Muscle of arm (tissue), 1 donor: ENCODE measurements at regions not wholly inside any gene's neighbourhood (a gene's known extent, or its start where the extent isn't known, plus 50 kb on each side); places are given as distances from the start of the nearest gene placed in this dataset.
"Not testable (repeated sequence)": the region's sequence is repeated elsewhere in the genome, so short reads cannot be mapped to it uniquely, and the experiment has no call there.

ENCODE experiments used
- DNase-seq: peaks from one replicate; pipeline ENCODE4 v3.0.0-alpha.2; 2013

- peak; percentile 7 for DNase-seq
These were observed 1297.2 kb upstream of the LRRTM3 start for GRCh38 chr10:65628493-65629139.

DNA sequence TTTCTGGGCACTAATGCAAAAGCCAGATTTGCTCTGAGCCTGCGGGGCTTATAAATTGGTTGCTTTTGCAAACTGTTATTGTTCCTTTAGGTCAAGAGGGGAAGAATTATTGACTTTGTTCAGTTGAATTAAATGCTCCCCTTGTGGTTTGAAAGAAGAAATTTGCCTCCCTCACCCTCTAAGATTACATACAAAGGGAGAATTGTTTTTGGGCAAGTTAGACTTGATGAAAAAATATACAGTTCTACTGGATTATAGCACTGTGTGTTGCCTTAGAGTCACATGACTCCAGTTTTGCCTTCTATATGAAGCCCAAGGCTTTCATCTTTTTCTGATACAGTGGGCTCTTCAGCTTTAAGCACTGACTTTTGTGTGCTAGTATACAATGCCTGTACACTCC is 1265.8 kb upstream of the LRRTM3 start:
- DNase-seq = no peak

DNA sequence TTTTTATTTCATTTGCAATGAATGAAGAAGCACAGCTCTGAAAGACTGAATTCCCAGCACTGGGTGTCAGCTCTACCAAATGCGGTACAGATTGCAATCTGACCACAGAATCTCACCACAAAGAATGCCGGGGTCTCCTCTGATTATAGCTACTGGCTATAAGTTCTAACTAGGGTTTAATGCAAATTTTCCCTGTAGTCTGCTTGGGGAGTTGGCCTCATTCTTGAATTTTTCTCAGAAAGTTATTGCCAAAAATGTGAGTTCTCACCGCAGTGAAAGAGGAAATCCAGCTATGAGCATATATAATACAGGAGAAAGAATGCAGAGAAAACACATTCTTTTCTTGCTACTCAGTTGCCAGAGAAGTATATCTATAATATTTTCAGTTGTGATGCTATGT is 1255.7 kb upstream of the LRRTM3 start:
- DNase-seq = peak; percentile 9

DNA sequence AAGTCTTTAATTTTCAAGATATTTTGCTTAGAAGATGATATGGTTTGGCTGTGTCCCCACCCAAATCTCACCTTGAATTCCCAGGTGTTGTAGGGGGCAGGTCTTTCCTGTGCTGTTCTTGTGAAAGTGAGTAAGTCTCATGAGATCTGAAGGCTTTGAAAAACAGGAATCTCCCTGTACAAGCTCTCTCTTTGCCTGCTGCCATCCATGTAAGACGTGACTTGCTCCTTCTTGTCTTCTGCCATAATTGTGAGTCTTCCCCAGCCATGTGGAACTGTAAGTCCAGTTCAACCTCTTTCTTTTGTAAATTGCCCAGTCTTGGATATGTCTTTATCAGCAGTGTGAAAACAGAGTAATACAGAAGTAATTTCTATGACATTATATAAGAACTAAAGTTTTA is 1255.2 kb upstream of the LRRTM3 start:
- DNase-seq = not testable (repeated sequence)

DNA sequence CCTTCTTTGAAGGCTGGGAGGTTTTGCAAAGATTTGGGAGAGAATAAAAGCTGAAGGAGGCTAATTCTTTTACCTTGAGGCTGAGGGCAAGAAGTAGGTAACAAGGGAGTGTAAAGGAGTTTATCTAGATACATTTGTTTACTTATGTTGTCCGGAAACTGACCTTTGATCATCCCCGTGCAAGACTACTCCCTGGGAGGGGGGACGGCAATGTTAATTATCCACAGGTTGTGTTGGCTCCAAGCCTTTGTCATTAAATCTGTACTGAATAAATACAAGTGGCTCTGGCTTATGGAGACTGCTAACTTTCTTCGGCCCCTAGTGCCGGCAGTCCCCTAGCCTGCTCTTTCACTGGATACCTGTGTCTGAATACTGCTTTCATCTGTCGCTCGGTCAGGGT is 1250.6 kb upstream of the LRRTM3 start:
- DNase-seq = no peak

DNA sequence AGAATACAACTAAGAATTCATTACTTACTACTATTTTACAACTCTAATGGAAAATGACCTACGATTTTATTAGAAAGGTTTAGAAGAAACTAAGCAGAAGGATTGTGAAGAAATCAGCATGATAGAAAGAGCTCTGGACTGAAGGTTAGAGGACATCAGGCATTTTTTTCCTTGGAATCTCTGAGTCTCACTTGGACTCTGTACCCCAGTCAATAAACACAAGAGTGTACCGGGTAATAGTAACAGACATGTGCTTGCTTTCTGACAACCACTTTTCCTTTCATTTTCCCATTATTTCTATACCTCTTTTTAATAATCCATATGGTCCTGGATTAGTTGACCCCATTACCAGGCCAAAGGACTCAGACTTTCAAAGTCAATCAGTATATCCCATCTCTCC is 1240.9 kb upstream of the LRRTM3 start:
- DNase-seq = no peak

DNA sequence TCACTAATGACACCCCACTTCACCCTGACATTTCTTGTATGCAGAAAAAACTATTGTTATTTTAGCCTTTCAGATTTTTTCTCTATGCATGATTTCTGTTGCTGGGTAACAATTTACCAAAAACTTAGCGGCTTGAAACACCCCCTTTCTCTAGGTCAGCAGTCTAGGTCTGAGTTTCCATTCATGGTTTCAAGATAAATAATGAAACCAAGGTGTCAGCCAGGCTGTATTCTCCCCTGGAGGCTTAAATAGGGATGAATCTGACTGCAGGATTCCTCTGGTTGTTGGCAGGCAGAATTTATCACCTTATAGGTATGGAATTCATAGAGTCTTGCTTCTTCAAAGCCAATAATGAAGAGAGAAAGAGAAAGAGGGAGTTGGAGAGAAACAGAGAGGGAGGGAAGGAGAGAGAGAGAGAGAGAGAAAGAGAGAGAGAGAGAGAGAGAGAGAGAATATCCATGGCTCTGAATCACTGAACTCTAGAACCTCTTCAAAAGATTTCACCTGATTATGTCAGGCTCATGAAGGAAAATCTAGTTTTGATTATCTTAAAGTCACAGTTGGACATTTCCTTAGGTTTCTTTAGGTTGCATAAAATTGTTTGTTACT is 1224.6 kb upstream of the LRRTM3 start:
- DNase-seq = no peak

DNA sequence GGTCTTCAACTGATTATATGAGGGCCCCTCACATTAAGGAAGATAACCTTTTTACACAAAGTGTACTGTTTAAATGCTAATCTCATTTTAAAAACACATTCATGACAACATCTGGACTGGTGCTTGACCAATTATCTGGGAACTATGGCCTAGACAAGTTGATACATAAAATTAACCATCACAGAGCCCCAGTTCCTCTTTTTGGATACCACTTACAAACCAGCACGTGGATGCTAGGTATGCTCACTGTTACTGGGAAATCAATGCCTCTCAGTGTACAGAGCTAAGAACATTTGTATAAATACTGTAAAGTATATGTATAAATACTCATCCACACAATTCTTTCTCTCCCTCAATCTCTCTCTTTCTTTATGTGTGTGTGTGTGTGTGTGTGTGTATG is 1217.8 kb upstream of the LRRTM3 start:
- DNase-seq = no peak

DNA sequence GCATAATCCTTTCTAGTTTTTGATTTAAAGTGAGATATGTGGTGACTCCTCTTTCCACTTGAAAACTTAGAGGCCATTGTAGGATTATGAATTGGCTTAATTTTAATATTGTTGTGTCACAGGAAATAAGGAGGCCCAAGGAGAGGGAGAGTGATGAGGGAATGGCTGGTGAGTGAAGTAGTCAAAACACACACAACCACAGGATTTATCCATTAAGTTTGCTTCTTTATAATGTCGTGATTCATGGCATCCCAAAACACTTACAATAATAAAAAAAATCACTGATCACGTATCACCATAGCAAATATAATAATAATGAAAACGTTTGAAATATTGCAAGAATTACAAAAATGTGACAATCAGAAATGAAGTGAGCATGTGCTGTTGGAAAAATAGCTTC is 1215.5 kb upstream of the LRRTM3 start:
- DNase-seq = no peak

DNA sequence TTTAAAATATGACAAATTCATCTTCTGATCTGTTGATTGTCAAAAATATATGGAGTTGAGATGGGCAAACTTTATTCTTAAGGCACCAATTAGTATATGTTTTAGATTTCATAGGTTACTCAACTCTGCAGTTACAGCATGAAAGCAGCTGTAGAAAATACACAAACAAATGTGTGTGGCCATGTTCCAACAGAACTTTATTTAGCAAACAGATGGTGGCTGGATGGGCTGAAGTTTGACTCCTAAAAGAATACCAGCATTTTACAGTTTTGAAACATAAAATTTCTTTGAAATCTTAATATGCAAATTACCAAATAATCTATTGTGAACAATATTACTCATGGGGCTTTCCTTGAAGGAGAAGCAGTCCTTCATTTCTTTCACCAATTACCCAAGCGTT is 1206.0 kb upstream of the LRRTM3 start:
- peak; percentile 69 for DNase-seq

DNA sequence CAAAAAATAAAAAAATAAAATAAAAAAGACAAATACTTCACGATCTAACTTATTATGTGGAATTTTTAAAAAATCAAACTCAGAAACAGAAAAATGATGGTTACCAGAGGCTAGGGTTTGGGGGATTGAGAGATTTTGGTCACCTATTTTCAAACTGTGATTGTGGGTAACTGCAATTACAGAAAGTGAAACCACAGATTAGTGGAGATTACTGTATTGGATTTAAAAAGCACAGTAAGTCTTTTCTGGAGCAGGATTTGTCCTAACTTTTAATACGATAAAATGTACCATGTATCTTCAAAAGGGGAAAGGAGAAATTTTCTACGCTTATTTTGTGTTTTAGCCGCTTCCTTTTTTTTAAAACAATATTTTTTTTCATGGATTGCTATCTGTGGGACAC is 1204.9 kb upstream of the LRRTM3 start:
- no peak for DNase-seq

GRCh38 chr10:65723525-65723924 is 1202.3 kb upstream of the LRRTM3 start:
- DNase-seq = no peak

- DNase-seq = no peak
These were observed 1190.5 kb upstream of the LRRTM3 start for GRCh38 chr10:65735382-65735781.

DNA sequence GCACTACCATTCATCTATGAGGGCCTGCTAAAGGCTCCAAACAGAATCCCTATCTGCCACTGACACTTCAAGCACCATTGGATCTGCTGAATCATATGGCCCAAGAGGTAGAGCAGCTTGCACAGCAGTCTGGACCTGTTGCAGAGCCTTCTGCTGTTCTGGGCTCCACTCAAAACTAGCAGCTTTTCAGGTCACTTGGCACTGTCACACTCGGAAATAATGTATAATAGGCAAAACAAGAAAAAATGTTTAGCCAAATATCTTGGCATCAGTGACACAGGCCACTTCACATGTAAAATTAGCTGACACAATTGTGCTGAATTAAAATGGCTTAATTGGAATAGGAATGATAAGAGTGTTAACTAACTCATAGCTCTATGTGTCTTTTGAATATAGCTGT is 1182.9 kb upstream of the LRRTM3 start:
- DNase-seq = no peak

DNA sequence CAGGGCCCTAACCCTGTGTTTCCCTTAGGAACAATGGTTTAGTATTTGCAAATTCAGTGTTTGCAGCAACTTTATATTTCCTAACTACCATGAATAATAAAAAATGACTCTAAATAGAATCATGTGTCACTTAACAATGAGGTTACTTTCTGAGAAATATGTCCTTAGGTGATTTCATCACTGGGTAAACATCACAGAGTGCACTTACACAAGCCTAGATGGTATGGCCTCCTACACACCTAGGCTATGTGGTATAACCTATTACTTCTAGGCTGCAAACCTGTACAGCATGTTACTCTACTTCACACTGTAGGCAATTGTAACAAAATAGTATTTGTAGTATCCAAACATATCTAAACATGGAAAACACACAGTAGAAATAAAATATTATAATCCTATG is 1174.6 kb upstream of the LRRTM3 start:
- no peak for DNase-seq

GRCh38 chr10:65751896-65752295 is 1173.9 kb upstream of the LRRTM3 start:
- DNase-seq = no peak

GRCh38 chr10:65753532-65753931 is 1172.3 kb upstream of the LRRTM3 start:
- DNase-seq = no peak

GRCh38 chr10:65754112-65754511 is 1171.7 kb upstream of the LRRTM3 start:
- DNase-seq = no peak

- no peak for DNase-seq
These were observed 1163.5 kb upstream of the LRRTM3 start for GRCh38 chr10:65762311-65762710.

DNA sequence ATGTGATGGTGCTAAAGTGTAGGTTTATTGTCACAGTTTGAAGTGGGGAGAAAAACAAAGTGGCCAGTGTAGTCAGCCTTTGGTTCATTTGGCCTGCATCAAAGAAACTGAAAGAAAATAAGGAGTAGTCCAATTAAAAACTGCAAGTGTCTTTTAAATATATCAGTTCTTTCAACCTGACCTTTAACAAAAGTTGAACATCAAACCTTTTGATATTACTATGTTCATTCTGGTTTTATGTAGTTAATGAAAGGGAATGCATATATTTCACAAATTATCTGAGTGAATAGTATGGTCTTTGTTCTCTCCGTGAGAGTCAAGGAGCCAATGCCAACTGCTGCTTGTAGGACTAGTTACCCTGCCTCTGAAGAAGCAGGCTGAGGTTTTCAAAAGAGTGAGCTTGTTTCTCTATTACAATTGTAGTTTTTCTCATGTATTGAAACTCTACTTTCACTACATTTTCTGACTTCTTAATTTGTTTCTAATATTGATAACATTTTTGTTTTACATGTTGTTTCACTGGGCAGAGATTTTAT is 1160.8 kb upstream of the LRRTM3 start:
- no peak for DNase-seq

DNA sequence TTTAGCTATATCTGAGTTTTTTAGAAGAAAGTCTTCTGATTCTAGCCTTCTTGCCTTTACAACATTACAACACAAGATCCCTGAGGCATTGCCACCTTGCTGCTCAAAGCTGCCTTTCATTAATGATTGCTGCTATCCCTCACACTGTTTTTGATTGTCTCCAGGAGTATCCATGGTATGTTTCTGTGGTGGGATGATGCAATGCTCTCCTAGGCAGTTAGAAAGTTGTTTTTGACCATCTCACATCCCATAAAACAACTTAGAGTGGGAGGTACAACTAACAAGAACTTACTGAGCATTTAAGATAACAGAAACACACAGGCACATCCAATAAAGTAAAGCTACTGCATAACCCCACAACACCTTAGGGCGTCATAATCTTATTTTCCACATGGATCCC is 1156.0 kb upstream of the LRRTM3 start:
- no peak for DNase-seq

GRCh38 chr10:65778753-65779152 is 1147.1 kb upstream of the LRRTM3 start:
- DNase-seq = no peak

- no peak for DNase-seq
These were observed 1145.9 kb upstream of the LRRTM3 start for GRCh38 chr10:65779985-65780384.

- no peak for DNase-seq
These were observed 1139.6 kb upstream of the LRRTM3 start for GRCh38 chr10:65786279-65786678.
